NT2/D1 (cell line): ENCODE measurements at regions not wholly inside any gene's neighbourhood (a gene's known extent, or its start where the extent isn't known, plus 50 kb on each side); places are given as distances from the start of the nearest gene placed in this dataset.

ENCODE experiments used
- SUZ12 ChIP-seq: IDR thresholded peaks from 2 replicates; pipeline ENCODE4 v1.6.1; 2011; ENCODE audit not compliant: insufficient read length, insufficient read depth; ENCODE audit errors: extremely low read depth
- YY1 ChIP-seq: IDR thresholded peaks from 2 replicates; pipeline ENCODE4 v1.6.1; 2011; ENCODE audit not compliant: insufficient read length, insufficient read depth
- ZNF274 ChIP-seq: IDR thresholded peaks from 2 replicates; pipeline ENCODE4 v1.6.1; 2011; ENCODE audit warnings: mild to moderate bottlenecking, low read depth, low read length

DNA sequence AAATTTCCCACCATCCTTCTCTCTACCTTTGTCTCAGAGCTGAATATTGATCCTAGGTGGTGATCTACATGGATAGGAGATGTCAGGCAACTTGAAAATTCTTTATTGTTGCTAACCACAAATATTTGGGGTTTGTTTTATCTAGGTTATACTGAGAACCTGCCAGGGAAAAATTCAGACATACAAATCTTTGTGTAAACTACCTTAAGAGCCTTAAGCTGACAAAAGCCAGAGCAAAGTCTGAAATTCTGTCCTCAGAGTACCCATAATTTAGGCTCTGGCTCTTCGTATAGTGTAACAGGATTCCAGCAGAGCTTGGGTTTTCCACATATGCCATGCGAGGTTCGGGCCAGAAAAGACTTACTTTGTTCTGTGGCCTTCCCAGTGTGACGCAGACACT lies 406.7 kb upstream of the MAF start:
- no peak for TF ChIP-seq YY1
- no peak for TF ChIP-seq ZNF274
- TF ChIP-seq SUZ12: no peak
